GM23248 (cell line): ENCODE measurements at regions not wholly inside any gene's neighbourhood (a gene's known extent, or its start where the extent isn't known, plus 50 kb on each side); places are given as distances from the start of the nearest gene placed in this dataset.

Experiments used
- EZH2 ChIP-seq: fragments of 200-600 bp; sonication (generic); IDR thresholded peaks from 2 replicates; pipeline ENCODE4 v1.6.1; 2018; ENCODE audit warnings: antibody characterized with exemption, mild to moderate bottlenecking; ENCODE audit not compliant: insufficient read depth, poor library complexity, severe bottlenecking
- EZH2phosphoT487 ChIP-seq: fragments of 200-600 bp; sonication (generic); IDR thresholded peaks from 2 replicates; pipeline ENCODE4 v1.6.1; 2018; ENCODE audit warnings: antibody characterized with exemption, moderate library complexity, mild to moderate bottlenecking, low read depth; ENCODE audit not compliant: insufficient read depth

GRCh38 chr6:147664092-147664491 lies 155.6 kb downstream of the SAMD5 start:
- TF ChIP-seq EZH2, result no peak
- TF ChIP-seq EZH2phosphoT487, result no peak
